ENCODE measurements at regions not wholly inside any gene's neighbourhood (a gene's known extent, or its start where the extent isn't known, plus 50 kb on each side); places are given as distances from the start of the nearest gene placed in this dataset.
"Not testable (repeated sequence)": the region's sequence is repeated elsewhere in the genome, so short reads cannot be mapped to it uniquely, and the experiment has no call there.

- TF ChIP-seq CTCF (IDR thresholded peaks at IDR 0.05; ENCODE audit: low read length, missing control alignments) = no peak
- no peak for DNase-seq (ENCODE audit: low read depth)
- H3K4me3 ChIP-seq (replicated peaks; ENCODE audit: low read depth, low read length) = no peak overlapping the region
Observed at GRCh38 chr2:34241905-34242762, 643.0 kb upstream of the FAM98A start.

GRCh38 chr2:34239511-34239910, 640.4 kb upstream of the FAM98A start:
- TF ChIP-seq CTCF (IDR thresholded peaks at IDR 0.05; ENCODE audit: low read length, missing control alignments) = no peak
- no peak overlapping the region for H3K4me3 ChIP-seq (replicated peaks; ENCODE audit: low read depth, low read length)
- DNase-seq (ENCODE audit: low read depth) = no peak

- H3K4me3 ChIP-seq (replicated peaks; ENCODE audit: low read depth, low read length) = no peak overlapping the region
- no peak for TF ChIP-seq CTCF (IDR thresholded peaks at IDR 0.05; ENCODE audit: low read length, missing control alignments)
- DNase-seq (ENCODE audit: low read depth) = no peak
Observed at GRCh38 chr2:34234823-34235222, 635.7 kb upstream of the FAM98A start.

GRCh38 chr2:34229998-34230397, 630.9 kb upstream of the FAM98A start:
- H3K4me3 ChIP-seq (replicated peaks; ENCODE audit: low read depth, low read length) = no peak overlapping the region
- no peak for TF ChIP-seq CTCF (IDR thresholded peaks at IDR 0.05; ENCODE audit: low read length, missing control alignments)
- DNase-seq (ENCODE audit: low read depth) = no peak

- no peak for TF ChIP-seq CTCF (IDR thresholded peaks at IDR 0.05; ENCODE audit: low read length, missing control alignments)
- no peak overlapping the region for H3K4me3 ChIP-seq (replicated peaks; ENCODE audit: low read depth, low read length)
- DNase-seq (ENCODE audit: low read depth) = no peak
Observed at GRCh38 chr2:34215174-34215573, 616.1 kb upstream of the FAM98A start.

- not testable (repeated sequence) for H3K4me3 ChIP-seq (replicated peaks; ENCODE audit: low read depth, low read length); DNase-seq (ENCODE audit: low read depth)
Observed at GRCh38 chr2:34210382-34210781, 611.3 kb upstream of the FAM98A start.

- H3K4me3 ChIP-seq (replicated peaks; ENCODE audit: low read depth, low read length) = no peak overlapping the region
- TF ChIP-seq CTCF (IDR thresholded peaks at IDR 0.05; ENCODE audit: low read length, missing control alignments) = no peak
- no peak for DNase-seq (ENCODE audit: low read depth)
Observed at GRCh38 chr2:34204560-34204959, 605.5 kb upstream of the FAM98A start.
